ENCODE measurements at regions not wholly inside any gene's neighbourhood (a gene's known extent, or its start where the extent isn't known, plus 50 kb on each side); places are given as distances from the start of the nearest gene placed in this dataset.

- no peaks in the 10 kb centered on the region for H3K36me3 ChIP-seq (ENCODE audit: control insufficient read depth in 2 of 2, insufficient read depth in 2 of 2, low read length in 1 of 2)
- 92 to 96% methylated on average over 3 of the region's 3 CpGs for WGBS, 2 donors
- H3K27ac ChIP-seq (ENCODE audit: low read depth in 2 of 2, low read length in 1 of 2), result no peak overlapping the region
- no peaks in the 10 kb centered on the region for H3K9me3 ChIP-seq (ENCODE audit: control insufficient read depth in 2 of 2, insufficient read depth in 1 of 2, low read depth in 1 of 2, low read length in 1 of 2)
- H3K27me3 ChIP-seq (ENCODE audit: control insufficient read depth in 1 of 2, insufficient read depth in 2 of 2, low read length in 2 of 2), result no peaks in the 10 kb centered on the region
- no peak overlapping the region for H3K4me3 ChIP-seq (ENCODE audit: low read depth in 1 of 2, low read length in 2 of 2)
- no peaks in the 10 kb centered on the region for H3K4me1 ChIP-seq (ENCODE audit: control insufficient read depth in 2 of 2, insufficient read depth in 2 of 2, low read length in 1 of 2)
These were observed 617.8 kb upstream of the RAB6C start for GRCh38 chr2:129361688-129362087.

DNA sequence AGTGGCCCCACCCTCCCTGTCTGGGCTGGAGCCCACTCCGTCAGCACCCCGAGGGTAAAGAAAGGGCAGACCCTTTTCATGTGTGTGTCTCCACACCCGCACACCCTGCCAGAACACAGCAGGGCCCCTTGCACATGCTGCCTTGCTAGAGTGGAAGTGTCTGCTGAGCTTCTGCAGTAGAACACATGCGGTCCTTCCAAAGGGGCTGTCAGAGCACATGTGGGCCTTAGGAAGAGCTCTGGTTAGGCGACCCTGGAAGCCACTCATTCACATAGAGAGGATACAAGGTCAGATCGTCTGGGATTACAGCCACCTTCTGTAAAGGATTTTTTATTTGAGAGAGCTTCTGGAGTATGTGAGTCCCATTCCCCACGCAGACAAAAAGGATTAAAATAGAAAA, 613.2 kb upstream of the RAB6C start:
- H3K4me1 ChIP-seq (ENCODE audit: control insufficient read depth in 2 of 2, insufficient read depth in 2 of 2, low read length in 1 of 2), result no peaks in the 10 kb centered on the region
- H3K36me3 ChIP-seq (ENCODE audit: control insufficient read depth in 2 of 2, insufficient read depth in 2 of 2, low read length in 1 of 2), result no peaks in the 10 kb centered on the region
- 74 to 77% methylated on average over 7 of the region's 7 CpGs for WGBS, 2 donors
- H3K27me3 ChIP-seq (ENCODE audit: control insufficient read depth in 1 of 2, insufficient read depth in 2 of 2, low read length in 2 of 2), result no peaks in the 10 kb centered on the region
- H3K4me3 ChIP-seq (ENCODE audit: low read depth in 1 of 2, low read length in 2 of 2), result no peak overlapping the region
- no peaks in the 10 kb centered on the region for H3K9me3 ChIP-seq (ENCODE audit: control insufficient read depth in 2 of 2, insufficient read depth in 1 of 2, low read depth in 1 of 2, low read length in 1 of 2)
- no peak overlapping the region for H3K27ac ChIP-seq (ENCODE audit: low read depth in 2 of 2, low read length in 1 of 2)

DNA sequence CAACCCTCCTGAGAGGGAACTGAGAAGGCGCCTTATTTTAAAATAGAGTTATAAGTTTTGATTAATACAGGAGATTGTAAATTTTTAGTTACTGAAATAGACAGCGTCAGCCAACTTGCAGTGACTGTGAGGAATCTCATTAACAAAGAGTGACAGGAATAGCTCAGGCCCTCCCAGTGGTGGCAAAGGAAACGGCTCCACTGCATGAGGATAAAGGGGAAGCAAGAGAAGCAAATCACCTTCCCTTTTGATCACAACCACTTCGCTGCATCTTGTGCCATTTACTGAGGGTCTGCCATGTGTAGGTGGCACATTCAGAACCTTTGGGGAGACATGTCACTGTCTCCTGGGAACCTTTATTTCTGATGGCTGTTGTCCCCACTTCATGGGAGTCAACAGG, 612.4 kb upstream of the RAB6C start:
- Histone ChIP-seq H3K27ac (ENCODE audit: low read depth in 2 of 2, low read length in 1 of 2) (no peak overlapping the region), H3K27me3 (ENCODE audit: control insufficient read depth in 1 of 2, insufficient read depth in 2 of 2, low read length in 2 of 2) (no peaks in the 10 kb centered on the region), H3K4me1 (ENCODE audit: control insufficient read depth in 2 of 2, insufficient read depth in 2 of 2, low read length in 1 of 2) (no peaks in the 10 kb centered on the region), H3K4me3 (ENCODE audit: low read depth in 1 of 2, low read length in 2 of 2) (no peak overlapping the region), H3K36me3 (ENCODE audit: control insufficient read depth in 2 of 2, insufficient read depth in 2 of 2, low read length in 1 of 2) (no peaks in the 10 kb centered on the region), H3K9me3 (ENCODE audit: control insufficient read depth in 2 of 2, insufficient read depth in 1 of 2, low read depth in 1 of 2, low read length in 1 of 2) (no peaks in the 10 kb centered on the region)
- WGBS, 2 donors, result 77 to 87% methylated on average over 4 of the region's 4 CpGs

DNA sequence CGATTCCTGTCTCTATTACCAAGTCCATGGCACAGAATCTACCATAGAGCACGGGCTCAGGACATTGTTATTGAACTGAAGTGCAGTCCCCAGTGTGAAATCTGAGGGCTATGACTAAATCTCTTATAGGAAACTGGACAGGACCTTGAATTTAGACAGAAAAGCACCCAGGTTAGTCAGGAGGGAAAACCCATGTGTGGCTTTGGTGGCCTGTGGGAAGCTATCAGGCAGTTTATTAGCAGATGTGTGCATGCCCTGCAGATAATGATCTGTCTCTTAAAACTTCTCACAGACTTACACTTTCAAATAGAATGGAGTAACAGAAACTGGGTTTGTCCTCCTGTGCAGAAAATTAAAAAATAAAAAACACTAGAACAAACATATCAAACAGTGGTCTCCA, 610.0 kb upstream of the RAB6C start:
- no peaks in the 10 kb centered on the region for H3K36me3 ChIP-seq (ENCODE audit: control insufficient read depth in 2 of 2, insufficient read depth in 2 of 2, low read length in 1 of 2)
- no peaks in the 10 kb centered on the region for H3K9me3 ChIP-seq (ENCODE audit: control insufficient read depth in 2 of 2, insufficient read depth in 1 of 2, low read depth in 1 of 2, low read length in 1 of 2)
- no peaks in the 10 kb centered on the region for H3K4me1 ChIP-seq (ENCODE audit: control insufficient read depth in 2 of 2, insufficient read depth in 2 of 2, low read length in 1 of 2)
- H3K27me3 ChIP-seq (ENCODE audit: control insufficient read depth in 1 of 2, insufficient read depth in 2 of 2, low read length in 2 of 2), result no peaks in the 10 kb centered on the region
- H3K4me3 ChIP-seq (ENCODE audit: low read depth in 1 of 2, low read length in 2 of 2), result no peak overlapping the region
- no peak overlapping the region for H3K27ac ChIP-seq (ENCODE audit: low read depth in 2 of 2, low read length in 1 of 2)
- 89% methylated on average over 2 of the region's 2 CpGs for WGBS, 2 donors

DNA sequence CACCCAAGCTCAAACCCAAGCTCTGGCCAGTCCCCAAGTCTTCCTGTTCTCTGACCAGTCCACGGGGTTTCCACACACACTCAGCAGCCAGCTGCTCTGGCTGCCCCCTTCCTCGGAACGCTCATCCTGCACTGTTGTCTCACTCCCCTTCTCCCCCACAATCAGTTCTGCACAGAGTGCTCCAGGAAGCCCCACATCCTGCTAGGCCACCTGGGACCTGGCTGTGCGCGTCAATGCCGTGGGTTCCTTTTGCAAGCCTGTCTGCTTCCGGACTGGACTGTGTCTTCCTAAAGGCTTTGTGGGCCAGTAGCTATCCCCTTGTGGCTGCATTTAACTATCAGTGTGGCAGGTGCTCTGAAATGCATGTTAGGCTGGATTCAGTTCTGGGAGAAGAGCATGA, 605.0 kb upstream of the RAB6C start:
- no peak overlapping the region for H3K27ac ChIP-seq (ENCODE audit: low read depth in 2 of 2, low read length in 1 of 2)
- H3K27me3 ChIP-seq (ENCODE audit: control insufficient read depth in 1 of 2, insufficient read depth in 2 of 2, low read length in 2 of 2), result no peaks in the 10 kb centered on the region
- no peaks in the 10 kb centered on the region for H3K36me3 ChIP-seq (ENCODE audit: control insufficient read depth in 2 of 2, insufficient read depth in 2 of 2, low read length in 1 of 2)
- H3K9me3 ChIP-seq (ENCODE audit: control insufficient read depth in 2 of 2, insufficient read depth in 1 of 2, low read depth in 1 of 2, low read length in 1 of 2), result peaks cover 0 to 2% of the 10 kb centered on the region in 2 donors
- H3K4me3 ChIP-seq (ENCODE audit: low read depth in 1 of 2, low read length in 2 of 2), result no peak overlapping the region
- no peaks in the 10 kb centered on the region for H3K4me1 ChIP-seq (ENCODE audit: control insufficient read depth in 2 of 2, insufficient read depth in 2 of 2, low read length in 1 of 2)
- WGBS, 2 donors, result 80 to 89% methylated on average over 7 of the region's 7 CpGs

DNA sequence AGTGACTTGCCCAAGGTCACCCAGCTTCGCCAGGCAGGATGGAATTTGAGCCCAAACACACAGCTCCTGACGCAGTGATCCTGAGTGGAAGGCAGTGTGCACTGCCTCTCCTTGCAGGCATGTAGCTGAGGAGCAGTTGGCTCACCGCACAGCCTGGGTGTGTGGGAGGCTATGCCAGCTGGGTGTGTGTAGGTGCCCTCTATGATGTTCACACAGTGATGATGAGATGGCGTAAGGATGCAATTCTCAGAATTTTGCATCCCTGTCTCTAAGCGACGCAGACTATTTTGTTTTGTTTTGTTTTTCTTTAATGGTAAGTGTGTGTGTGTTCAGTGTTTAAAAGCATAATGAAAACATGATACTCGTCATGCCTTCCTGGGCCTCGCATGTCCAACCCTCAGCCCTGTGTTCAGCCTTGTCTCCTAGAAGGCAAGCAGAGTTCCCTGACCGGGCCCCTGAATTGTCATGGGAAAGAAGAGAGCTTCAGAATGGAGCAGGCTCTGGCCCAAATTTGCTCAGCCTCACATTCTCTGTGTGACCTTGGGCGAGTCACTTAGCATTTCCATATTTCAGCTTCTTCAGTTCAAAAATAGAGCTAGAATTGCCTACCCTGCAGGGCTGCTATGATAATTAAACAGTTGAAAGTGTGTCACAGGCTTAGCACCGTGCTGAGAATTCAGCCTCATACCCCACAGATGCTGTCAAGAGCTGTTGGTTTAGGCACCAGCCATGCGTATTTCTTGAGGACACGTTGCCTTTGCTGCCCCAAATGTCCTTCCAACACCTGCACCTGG, 603.6 kb upstream of the RAB6C start:
- Histone ChIP-seq H3K9me3 (ENCODE audit: control insufficient read depth in 2 of 2, insufficient read depth in 1 of 2, low read depth in 1 of 2, low read length in 1 of 2) (peaks cover 0 to 2% of the 10 kb centered on the region in 2 donors), H3K27ac (ENCODE audit: low read depth in 2 of 2, low read length in 1 of 2) (no peak overlapping the region), H3K4me1 (ENCODE audit: control insufficient read depth in 2 of 2, insufficient read depth in 2 of 2, low read length in 1 of 2) (no peaks in the 10 kb centered on the region), H3K36me3 (ENCODE audit: control insufficient read depth in 2 of 2, insufficient read depth in 2 of 2, low read length in 1 of 2) (no peaks in the 10 kb centered on the region), H3K4me3 (ENCODE audit: low read depth in 1 of 2, low read length in 2 of 2) (no peak overlapping the region), H3K27me3 (ENCODE audit: control insufficient read depth in 1 of 2, insufficient read depth in 2 of 2, low read length in 2 of 2) (no peaks in the 10 kb centered on the region)
- 84 to 88% methylated on average over 13 of the region's 13 CpGs for WGBS, 2 donors

GRCh38 chr2:129376426-129377077, 602.9 kb upstream of the RAB6C start:
- Histone ChIP-seq H3K4me1 (ENCODE audit: control insufficient read depth in 2 of 2, insufficient read depth in 2 of 2, low read length in 1 of 2) (no peaks in the 10 kb centered on the region), H3K27me3 (ENCODE audit: control insufficient read depth in 1 of 2, insufficient read depth in 2 of 2, low read length in 2 of 2) (no peaks in the 10 kb centered on the region), H3K4me3 (ENCODE audit: low read depth in 1 of 2, low read length in 2 of 2) (no peak overlapping the region), H3K27ac (ENCODE audit: low read depth in 2 of 2, low read length in 1 of 2) (no peak overlapping the region), H3K36me3 (ENCODE audit: control insufficient read depth in 2 of 2, insufficient read depth in 2 of 2, low read length in 1 of 2) (no peaks in the 10 kb centered on the region), H3K9me3 (ENCODE audit: control insufficient read depth in 2 of 2, insufficient read depth in 1 of 2, low read depth in 1 of 2, low read length in 1 of 2) (peaks cover 0 to 2% of the 10 kb centered on the region in 2 donors)
- 66 to 69% methylated on average over 16 of the region's 16 CpGs for WGBS, 2 donors

GRCh38 chr2:129377078-129377469, 602.4 kb upstream of the RAB6C start:
- Histone ChIP-seq H3K27me3 (ENCODE audit: control insufficient read depth in 1 of 2, insufficient read depth in 2 of 2, low read length in 2 of 2) (no peaks in the 10 kb centered on the region), H3K4me1 (ENCODE audit: control insufficient read depth in 2 of 2, insufficient read depth in 2 of 2, low read length in 1 of 2) (no peaks in the 10 kb centered on the region), H3K27ac (ENCODE audit: low read depth in 2 of 2, low read length in 1 of 2) (no peak overlapping the region), H3K9me3 (ENCODE audit: control insufficient read depth in 2 of 2, insufficient read depth in 1 of 2, low read depth in 1 of 2, low read length in 1 of 2) (peaks cover 0 to 2% of the 10 kb centered on the region in 2 donors), H3K4me3 (ENCODE audit: low read depth in 1 of 2, low read length in 2 of 2) (no peak overlapping the region), H3K36me3 (ENCODE audit: control insufficient read depth in 2 of 2, insufficient read depth in 2 of 2, low read length in 1 of 2) (no peaks in the 10 kb centered on the region)
- WGBS, 2 donors, result 81 to 84% methylated on average over 4 of the region's 4 CpGs

- Histone ChIP-seq H3K9me3 (ENCODE audit: control insufficient read depth in 2 of 2, insufficient read depth in 1 of 2, low read depth in 1 of 2, low read length in 1 of 2) (peaks cover 0 to 2% of the 10 kb centered on the region in 2 donors), H3K27me3 (ENCODE audit: control insufficient read depth in 1 of 2, insufficient read depth in 2 of 2, low read length in 2 of 2) (no peaks in the 10 kb centered on the region), H3K27ac (ENCODE audit: low read depth in 2 of 2, low read length in 1 of 2) (no peak overlapping the region), H3K4me1 (ENCODE audit: control insufficient read depth in 2 of 2, insufficient read depth in 2 of 2, low read length in 1 of 2) (no peaks in the 10 kb centered on the region), H3K4me3 (ENCODE audit: low read depth in 1 of 2, low read length in 2 of 2) (no peak overlapping the region), H3K36me3 (ENCODE audit: control insufficient read depth in 2 of 2, insufficient read depth in 2 of 2, low read length in 1 of 2) (no peaks in the 10 kb centered on the region)
- WGBS, 2 donors, result 75 to 85% methylated on average over 10 of the region's 10 CpGs
These were observed 601.3 kb upstream of the RAB6C start for GRCh38 chr2:129378186-129378585.

- Histone ChIP-seq H3K27me3 (ENCODE audit: control insufficient read depth in 1 of 2, insufficient read depth in 2 of 2, low read length in 2 of 2) (no peaks in the 10 kb centered on the region), H3K27ac (ENCODE audit: low read depth in 2 of 2, low read length in 1 of 2) (no peak overlapping the region), H3K4me3 (ENCODE audit: low read depth in 1 of 2, low read length in 2 of 2) (no peak overlapping the region), H3K36me3 (ENCODE audit: control insufficient read depth in 2 of 2, insufficient read depth in 2 of 2, low read length in 1 of 2) (no peaks in the 10 kb centered on the region), H3K9me3 (ENCODE audit: control insufficient read depth in 2 of 2, insufficient read depth in 1 of 2, low read depth in 1 of 2, low read length in 1 of 2) (peaks cover 0 to 2% of the 10 kb centered on the region in 2 donors), H3K4me1 (ENCODE audit: control insufficient read depth in 2 of 2, insufficient read depth in 2 of 2, low read length in 1 of 2) (no peaks in the 10 kb centered on the region)
- WGBS, 2 donors, result 61 to 62% methylated on average over 3 of the region's 3 CpGs
These were observed 600.1 kb upstream of the RAB6C start for GRCh38 chr2:129379411-129379810.
